Stimulated activated CD8-positive, alpha-beta memory T cell treated with anti-CD3 and anti-CD28 coated beads, Interleukin-4, amount 100 ng/mL, for 24 hours (primary cell): ENCODE measurements at regions not wholly inside any gene's neighbourhood (a gene's known extent, or its start where the extent isn't known, plus 50 kb on each side); places are given as distances from the start of the nearest gene placed in this dataset.

ENCODE experiments used
- DNase-seq: peaks from one replicate; pipeline ENCODE4 v3.0.0-alpha.2; 2020; ENCODE audit warnings: low read depth

- DNase-seq = no peak
These were observed 455.4 kb upstream of the TSHZ3 start for GRCh38 chr19:31804668-31805067.

- no peak for DNase-seq
These were observed 461.4 kb upstream of the TSHZ3 start for GRCh38 chr19:31810536-31811109.

GRCh38 chr19:31817971-31818797 lies 468.9 kb upstream of the TSHZ3 start:
- no peak for DNase-seq

GRCh38 chr19:31818798-31819105 lies 469.5 kb upstream of the TSHZ3 start:
- DNase-seq = no peak

GRCh38 chr19:31819837-31820236 lies 470.6 kb upstream of the TSHZ3 start:
- no peak for DNase-seq

- DNase-seq = no peak
These were observed 472.1 kb upstream of the TSHZ3 start for GRCh38 chr19:31821346-31821745.

- DNase-seq = no peak
These were observed 476.2 kb upstream of the TSHZ3 start for GRCh38 chr19:31825134-31826094.

- no peak for DNase-seq
These were observed 477.1 kb upstream of the TSHZ3 start for GRCh38 chr19:31826325-31826724.

- no peak for DNase-seq
These were observed 482.4 kb upstream of the TSHZ3 start for GRCh38 chr19:31831421-31832175.

GRCh38 chr19:31832176-31832548 lies 482.9 kb upstream of the TSHZ3 start:
- DNase-seq = no peak

- no peak for DNase-seq
These were observed 484.8 kb upstream of the TSHZ3 start for GRCh38 chr19:31834070-31834469.

- DNase-seq = no peak
These were observed 489.1 kb upstream of the TSHZ3 start for GRCh38 chr19:31838163-31838815.

GRCh38 chr19:31840371-31840770 lies 491.1 kb upstream of the TSHZ3 start:
- DNase-seq = no peak

GRCh38 chr19:31841755-31842154 lies 492.5 kb upstream of the TSHZ3 start:
- no peak for DNase-seq

- DNase-seq = no peak
These were observed 482.3 kb upstream of the ZNF507 start for GRCh38 chr19:31863122-31863521.

- no peak for DNase-seq
These were observed 471.1 kb upstream of the ZNF507 start for GRCh38 chr19:31874313-31874712.

GRCh38 chr19:31875591-31875990 lies 469.8 kb upstream of the ZNF507 start:
- DNase-seq = no peak

GRCh38 chr19:31880283-31880682 lies 465.1 kb upstream of the ZNF507 start:
- no peak for DNase-seq

- DNase-seq = no peak
These were observed 463.4 kb upstream of the ZNF507 start for GRCh38 chr19:31881988-31882387.

- no peak for DNase-seq
These were observed 462.7 kb upstream of the ZNF507 start for GRCh38 chr19:31882709-31883108.

- DNase-seq = no peak
These were observed 462.0 kb upstream of the ZNF507 start for GRCh38 chr19:31883296-31883990.
